HTR-8/SVneo (cell line): ENCODE measurements at regions not wholly inside any gene's neighbourhood (a gene's known extent, or its start where the extent isn't known, plus 50 kb on each side); places are given as distances from the start of the nearest gene placed in this dataset.

ENCODE experiments used
- DNase-seq: peaks from one replicate; pipeline ENCODE4 v3.0.0; 2011; ENCODE audit warnings: low spot score, mixed read lengths; ENCODE audit not compliant: insufficient read length
- FAIRE-seq: peaks from 2 replicates; lab custom pipeline; 2011; peaks lifted over from hg19 to GRCh38; lab: Jason Lieb, UNC

GRCh38 chr13:47147812-47148119, 250.9 kb upstream of the HTR2A start:
- FAIRE-seq = no peak
- no peak for DNase-seq

- DNase-seq (no peak), FAIRE-seq (no peak)
Measured at GRCh38 chr13:47146991-47147811, 250.3 kb upstream of the HTR2A start.

- FAIRE-seq (no peak), DNase-seq (no peak)
Measured at GRCh38 chr13:47146136-47146535, 249.3 kb upstream of the HTR2A start.

- FAIRE-seq (no peak), DNase-seq (no peak)
Measured at GRCh38 chr13:47144782-47145181, 247.9 kb upstream of the HTR2A start.

GRCh38 chr13:47142105-47142504, 245.3 kb upstream of the HTR2A start:
- FAIRE-seq (no peak), DNase-seq (no peak)

- DNase-seq (no peak), FAIRE-seq (no peak)
Measured at GRCh38 chr13:47139519-47139918, 242.7 kb upstream of the HTR2A start.

- no peak for FAIRE-seq
- DNase-seq = no peak
Measured at GRCh38 chr13:47136504-47136941, 239.7 kb upstream of the HTR2A start.

- FAIRE-seq (no peak), DNase-seq (no peak)
Measured at GRCh38 chr13:47135800-47136503, 239.1 kb upstream of the HTR2A start.

- no peak for DNase-seq
- FAIRE-seq = no peak
Measured at GRCh38 chr13:47134939-47135489, 238.2 kb upstream of the HTR2A start.

- no peak for DNase-seq
- FAIRE-seq = no peak
Measured at GRCh38 chr13:47133011-47133445, 236.2 kb upstream of the HTR2A start.

- DNase-seq = no peak
- no peak for FAIRE-seq
Measured at GRCh38 chr13:47129461-47129860, 232.6 kb upstream of the HTR2A start.

- DNase-seq (no peak), FAIRE-seq (no peak)
Measured at GRCh38 chr13:47126432-47126831, 229.6 kb upstream of the HTR2A start.

- FAIRE-seq = no peak
- DNase-seq = no peak
Measured at GRCh38 chr13:47121092-47121763, 224.4 kb upstream of the HTR2A start.

GRCh38 chr13:47120282-47120681, 223.4 kb upstream of the HTR2A start:
- no peak for FAIRE-seq
- DNase-seq = no peak

GRCh38 chr13:47119575-47120235, 222.9 kb upstream of the HTR2A start:
- no peak for DNase-seq
- no peak for FAIRE-seq

GRCh38 chr13:47117268-47117667, 220.4 kb upstream of the HTR2A start:
- no peak for DNase-seq
- no peak for FAIRE-seq

GRCh38 chr13:47114030-47114429, 217.2 kb upstream of the HTR2A start:
- DNase-seq (no peak), FAIRE-seq (no peak)

- FAIRE-seq (no peak), DNase-seq (no peak)
Measured at GRCh38 chr13:47112903-47113299, 216.0 kb upstream of the HTR2A start.

GRCh38 chr13:47112205-47112902, 215.5 kb upstream of the HTR2A start:
- FAIRE-seq (no peak), DNase-seq (no peak)

GRCh38 chr13:47111499-47111898, 214.6 kb upstream of the HTR2A start:
- FAIRE-seq (no peak), DNase-seq (no peak)
